ENCODE measurements at regions not wholly inside any gene's neighbourhood (a gene's known extent, or its start where the extent isn't known, plus 50 kb on each side); places are given as distances from the start of the nearest gene placed in this dataset.

GRCh38 chr11:131044851-131045250 is 128.6 kb upstream of the SNX19 start:
- no peak for DNase-seq (ENCODE audit: extremely low read depth, low read depth)
- no peak for TF ChIP-seq CTCF (IDR thresholded peaks at IDR 0.05; ENCODE audit: low read depth, low read length)

GRCh38 chr11:131052367-131052766 is 136.1 kb upstream of the SNX19 start:
- no peak for DNase-seq (ENCODE audit: extremely low read depth, low read depth)
- no peak for TF ChIP-seq CTCF (IDR thresholded peaks at IDR 0.05; ENCODE audit: low read depth, low read length)

- DNase-seq (ENCODE audit: extremely low read depth, low read depth), result no peak
- no peak for TF ChIP-seq CTCF (IDR thresholded peaks at IDR 0.05; ENCODE audit: low read depth, low read length)
Measured at GRCh38 chr11:131056036-131056435, 139.8 kb upstream of the SNX19 start.

- no peak for DNase-seq (ENCODE audit: extremely low read depth, low read depth)
- no peak for TF ChIP-seq CTCF (IDR thresholded peaks at IDR 0.05; ENCODE audit: low read depth, low read length)
Measured at GRCh38 chr11:131063638-131064037, 147.4 kb upstream of the SNX19 start.

GRCh38 chr11:131064373-131064991 is 148.2 kb upstream of the SNX19 start:
- peak; percentile 31 for DNase-seq (ENCODE audit: extremely low read depth, low read depth)
- TF ChIP-seq CTCF (IDR thresholded peaks at IDR 0.05; ENCODE audit: low read depth, low read length), result peak; percentile 98

- TF ChIP-seq CTCF (IDR thresholded peaks at IDR 0.05; ENCODE audit: low read depth, low read length), result no peak
- DNase-seq (ENCODE audit: extremely low read depth, low read depth), result no peak
Measured at GRCh38 chr11:131065435-131066413, 149.4 kb upstream of the SNX19 start.

- TF ChIP-seq CTCF (IDR thresholded peaks at IDR 0.05; ENCODE audit: low read depth, low read length), result no peak
- no peak for DNase-seq (ENCODE audit: extremely low read depth, low read depth)
Measured at GRCh38 chr11:131066551-131066950, 150.3 kb upstream of the SNX19 start.
